HepG2 (cell line): ENCODE measurements at regions not wholly inside any gene's neighbourhood (a gene's known extent, or its start where the extent isn't known, plus 50 kb on each side); places are given as distances from the start of the nearest gene placed in this dataset.

Experiments used
- ATAC-seq: fragments of 200-7000 bp; cut with Tn5 transposase; 3 replicates; pipeline ENCODE4 v1.9.1; 2020; ENCODE audit warnings: mild to moderate bottlenecking, moderate library complexity
- BruUV-seq: library from RNA; stranded (reverse); fragments of 400-500 nt; replicated peaks from 2 replicates; lab custom pipeline; 2021; lab: Mats Ljungman, UMichigan
- CTCF ChIA-PET: fragments of 300-600 bp; formaldehyde crosslinking; extraction: SDS; loops from one replicate; lab custom pipeline; 2021; ENCODE audit warnings: low total read pairs, inconsistent platforms, low intra/inter-chr PET ratio; lab: Yijun Ruan, JAX
- POLR2A ChIA-PET: fragments of 350-600 bp; sonication (Branson Sonifier 250); formaldehyde crosslinking; loops from one replicate; lab custom pipeline; 2020; ENCODE audit warnings: antibody characterized with exemption, inconsistent platforms; lab: Yijun Ruan, JAX
- DNase-seq: peaks from one replicate; pipeline ENCODE4 v3.0.0-alpha.2; 2015; ENCODE audit warnings: low spot score
- FAIRE-seq: peaks from 3 replicates; lab custom pipeline; 2011; peaks lifted over from hg19 to GRCh38; lab: Jason Lieb, UNC
- H2AFZ ChIP-seq: one replicate; pipeline ENCODE4 v1.6.1; 2011; ENCODE audit warnings: low read length, inconsistent platforms
- H3K27ac ChIP-seq: fragments of 300-600 bp; 3 replicates; pipeline ENCODE4 v1.8.0; 2011; ENCODE audit warnings: mixed run types, mild to moderate bottlenecking, mixed read lengths, low read length, inconsistent platforms; ENCODE audit not compliant: insufficient read depth; ENCODE audit errors: extremely low read length
- H3K27me3 ChIP-seq, 2 experiments: fragments of 200-600 bp in 1 of 2; 2 replicates in 1 of 2; 3 replicates in 1 of 2; pipeline versions ENCODE4 v1.6.0 to v1.8.0; 2011; ENCODE audit warnings: low read length in 2 of 2, mild to moderate bottlenecking in 2 of 2, moderate library complexity in 2 of 2, inconsistent platforms in 1 of 2; ENCODE audit not compliant: insufficient read depth in 2 of 2, control insufficient read depth in 1 of 2
- H3K36me3 ChIP-seq, 2 experiments: fragments of 200-600 bp in 1 of 2; replicated peaks in 1 of 2; 2 replicates in 1 of 2; 3 replicates in 1 of 2; pipeline versions ENCODE4 v1.5.1 to v1.8.0; 2011; ENCODE audit warnings: low read length in 2 of 2, inconsistent platforms in 1 of 2; ENCODE audit not compliant: insufficient read depth in 2 of 2, control insufficient read depth in 1 of 2
- H3K4me1 ChIP-seq: 2 replicates; pipeline ENCODE4 v1.5.1; 2012; ENCODE audit warnings: low read length, inconsistent platforms; ENCODE audit not compliant: insufficient read depth
- H3K4me2 ChIP-seq: 2 replicates; pipeline ENCODE4 v1.6.0; 2011; ENCODE audit warnings: low read depth, low read length, inconsistent platforms
- H3K4me3 ChIP-seq, 3 experiments: fragments of 200-600 bp in 1 of 3; sonication (generic), shearing (Covaris generic) in 1 of 3; replicated peaks in 1 of 3; 2 replicates each; pipeline ENCODE4 v1.5.1; 2011 to 2016; ENCODE audit warnings: low read length in 3 of 3, inconsistent platforms in 2 of 3, low read depth in 2 of 3, mild to moderate bottlenecking in 2 of 3, control low read depth in 1 of 3, mixed read lengths in 1 of 3; ENCODE audit not compliant: insufficient read depth in 1 of 3
- H3K79me2 ChIP-seq: one replicate; pipeline ENCODE4 v1.6.1; 2011; ENCODE audit warnings: low read length, inconsistent platforms; ENCODE audit not compliant: insufficient read depth
- H3K9ac ChIP-seq: 2 replicates; pipeline ENCODE4 v1.6.0; 2011; ENCODE audit warnings: mild to moderate bottlenecking, low read depth, low read length, inconsistent platforms; ENCODE audit not compliant: insufficient read depth
- H3K9me3 ChIP-seq: 2 replicates; pipeline ENCODE4 v1.5.1; 2012; ENCODE audit warnings: mild to moderate bottlenecking, low read length
- H4K20me1 ChIP-seq: 2 replicates; pipeline ENCODE4 v1.6.0; 2011; ENCODE audit warnings: inconsistent platforms, mild to moderate bottlenecking, low read length, moderate library complexity; ENCODE audit not compliant: insufficient read depth
- CBX2 ChIP-seq, 2 experiments: fragments of 200-600 bp in 1 of 2; sonication (generic); formaldehyde crosslinking in 1 of 2; IDR thresholded peaks; 2 replicates each; pipeline versions ENCODE4 v1.7.0 to v1.8.1; 2018 to 2022; ENCODE audit warnings: low read depth in 2 of 2, low read length in 1 of 2, mild to moderate bottlenecking in 1 of 2, missing genetic modification reagents in 1 of 2
- DNMT3B ChIP-seq: conservative IDR thresholded peaks from 2 replicates; pipeline ENCODE4 v1.6.1; 2016; ENCODE audit warnings: missing biosample characterization, control low read depth
- FLYWCH1 ChIP-seq: sonication (generic); formaldehyde crosslinking; IDR thresholded peaks from 2 replicates; pipeline ENCODE4 v1.8.1; 2023; ENCODE audit warnings: mild to moderate bottlenecking, missing genetic modification reagents
- GATAD1 ChIP-seq: IDR thresholded peaks from 2 replicates; pipeline ENCODE4 v1.6.1; 2016; ENCODE audit warnings: missing genetic modification reagents, missing compliant biosample characterization
- HNRNPH1 ChIP-seq: fragments of 200-400 bp; formaldehyde crosslinking; optimal IDR thresholded peaks from 2 replicates; pipeline ENCODE3; 2017; ENCODE audit warnings: mild to moderate bottlenecking, low read depth, low read length
- UBTF ChIP-seq: sonication (generic); formaldehyde crosslinking; IDR thresholded peaks from 2 replicates; pipeline ENCODE4 v1.4.0; 2020; ENCODE audit warnings: mild to moderate bottlenecking, missing genetic modification reagents
- ZBTB26 ChIP-seq: IDR thresholded peaks from 2 replicates; pipeline ENCODE4 v1.6.1; 2016; ENCODE audit warnings: missing compliant biosample characterization, missing genetic modification reagents, borderline replicate concordance
- ZNF430 ChIP-seq: sonication (generic); formaldehyde crosslinking; IDR thresholded peaks from 2 replicates; pipeline ENCODE4 v1.9.0; 2021; ENCODE audit warnings: mild to moderate bottlenecking, missing genetic modification reagents
- ZNF644 ChIP-seq: IDR thresholded peaks from 2 replicates; pipeline ENCODE4 v1.6.1; 2016; ENCODE audit warnings: low read depth
- ZNF7 ChIP-seq: IDR thresholded peaks from 2 replicates; pipeline ENCODE4 v1.6.1; 2016; ENCODE audit warnings: missing biosample characterization, missing genetic modification reagents
- WGBS: methylation state at CpG from one replicate; pipeline ENCODE4 v1.1.6; 2017; ENCODE audit warnings: low lambda C conversion rate; 5-methylcytosine and 5-hydroxymethylcytosine counted together
- in situ Hi-C: cut with HindIII; loops from 2 replicates; pipeline ENCODE4 v1.10.0; 2017; ENCODE audit warnings: low pct_unique_long_range_greater_than_20kb; ENCODE audit not compliant: extremely low pct_ligation_motif_present
- intact Hi-C: fragments of 100-400 bp; cut with micrococcal nuclease; formaldehyde crosslinking; loops from one replicate; pipeline ENCODE4 v1.10.0; 2022; ENCODE audit not compliant: unreplicated experiment

GRCh38 chr13:50474088-50474662 lies 369.3 kb downstream of the DLEU7 start:
- H3K4me3 ChIP-seq, result no peak overlapping the region
- no peaks in the 10 kb centered on the region for H3K9me3 ChIP-seq
- BruUV-seq, result no TSS peak
- H3K27ac ChIP-seq, result no peak overlapping the region
- intact Hi-C loops (no loop called here), in situ Hi-C loops (no loop called here)
- no peak overlapping the region for H2AFZ ChIP-seq
- DNase-seq (no peak), FAIRE-seq (no peak), ATAC-seq (no peak)
- no peaks in the 10 kb centered on the region for H3K36me3 ChIP-seq
- H3K27me3 ChIP-seq, result no peaks in the 10 kb centered on the region
- CTCF ChIA-PET, result no interaction called here
- H3K4me2 ChIP-seq, result no peak overlapping the region
- TF ChIP-seq DNMT3B (CRISPR knock-in tag) (no peak), HNRNPH1 (no peak), FLYWCH1 (CRISPR knock-in tag) (no peak), ZBTB26 (CRISPR knock-in tag) (no peak), ZNF430 (CRISPR knock-in tag) (no peak), ZNF644 (CRISPR knock-in tag) (no peak), UBTF (CRISPR knock-in tag) (no peak), ZNF7 (CRISPR knock-in tag) (no peak), CBX2 (IDR thresholded peaks at IDR 0.05; ENCODE audit: low read depth, low read length) (no peak), CBX2 (CRISPR knock-in tag; IDR thresholded peaks at IDR 0.05; ENCODE audit: low read depth) (no peak), GATAD1 (CRISPR knock-in tag) (no peak)
- no peaks in the 10 kb centered on the region for H3K4me1 ChIP-seq
- WGBS, result 94% methylated on average over 2 of the region's 2 CpGs
- POLR2A ChIA-PET, result no interaction called here
- no peaks in the 10 kb centered on the region for H3K79me2 ChIP-seq
- no peak overlapping the region for H3K9ac ChIP-seq
- H4K20me1 ChIP-seq, result 0 out of 2 replicates have a peak, but pooled peaks cover 3% of the 10 kb centered on the region
